NCI-H1092 treated with DMSO at 0.1 percent for 48 hours (cell line): ENCODE measurements at regions not wholly inside any gene's neighbourhood (a gene's known extent, or its start where the extent isn't known, plus 50 kb on each side); places are given as distances from the start of the nearest gene placed in this dataset.

Experiments
- DNase-seq: peaks from one replicate; lab custom pipeline; 2025; lab: John Stamatoyannopoulos, UW

DNA sequence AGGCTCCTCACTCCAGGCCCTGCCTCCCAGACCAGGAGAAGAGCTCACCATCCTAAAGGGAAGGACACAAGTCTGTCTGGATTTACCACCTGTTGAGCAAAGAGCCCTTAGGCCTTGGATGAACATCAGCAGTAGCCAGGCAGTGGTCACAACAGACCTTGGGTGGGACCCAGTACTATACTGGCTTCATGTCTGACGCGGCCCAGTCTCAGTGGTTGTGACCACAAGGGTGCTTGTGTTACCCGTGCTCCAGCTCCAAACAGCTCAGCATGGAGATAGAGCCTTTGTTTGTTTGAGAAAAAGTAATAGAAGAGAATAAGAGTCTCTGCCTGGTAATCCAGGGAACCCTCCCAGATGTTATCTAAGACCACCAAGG, 617.4 kb downstream of the BRINP1 start:
- DNase-seq, result no peak

DNA sequence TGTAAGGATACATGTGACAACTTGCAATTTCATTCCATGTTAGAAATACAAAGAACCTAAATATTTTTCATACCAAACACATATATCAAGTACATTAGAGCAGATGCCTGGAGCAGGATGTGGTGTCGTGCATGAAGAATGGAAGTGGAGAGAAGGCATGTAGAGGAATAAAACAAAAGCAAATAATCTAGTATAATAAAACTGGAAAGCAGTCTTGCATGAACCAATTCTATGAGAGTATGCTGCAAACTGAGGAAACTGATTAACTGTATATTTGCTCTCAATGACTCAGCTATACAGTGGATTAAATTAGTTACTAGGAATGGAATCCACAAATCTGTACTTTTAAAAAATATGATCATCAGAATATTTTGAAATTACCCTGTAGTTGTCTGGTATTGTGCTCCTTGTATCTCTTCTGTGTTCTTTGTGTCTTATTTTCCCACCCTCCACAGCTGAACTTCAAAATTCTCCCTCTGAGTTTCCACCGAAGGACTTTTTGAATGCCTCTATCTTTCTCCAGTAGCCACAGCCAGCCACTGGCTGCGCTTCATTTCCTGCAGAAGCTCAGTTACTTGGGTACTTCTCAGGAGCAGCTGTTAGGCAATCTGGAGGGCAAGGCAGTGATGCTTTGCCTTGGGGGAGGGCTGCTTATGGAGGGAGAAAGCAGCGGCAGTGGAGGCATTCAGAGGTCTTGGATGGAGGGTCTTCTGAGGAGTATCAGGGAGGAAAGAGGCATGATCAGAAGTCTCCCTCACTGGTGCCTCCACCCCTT, 608.0 kb downstream of the BRINP1 start:
- no peak for DNase-seq

DNA sequence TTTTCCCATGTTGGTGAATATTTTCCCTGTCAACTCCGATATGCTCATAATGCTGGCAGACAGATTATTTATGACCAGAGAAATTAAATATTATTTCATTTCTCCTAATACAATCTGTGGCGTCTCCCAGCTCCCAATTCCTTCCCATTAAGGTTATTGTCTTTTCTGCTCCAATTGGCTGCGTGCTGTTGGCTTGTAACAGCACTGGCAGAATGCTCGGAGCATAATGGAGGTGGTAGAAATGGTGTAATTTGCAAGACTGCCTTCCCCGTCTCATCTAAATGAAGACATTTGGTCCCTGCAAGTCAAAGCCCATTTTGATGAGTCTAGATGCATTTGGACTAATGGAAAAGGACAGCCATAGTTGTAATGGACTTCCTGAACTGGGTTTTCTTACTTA, 601.7 kb downstream of the BRINP1 start:
- no peak for DNase-seq

DNA sequence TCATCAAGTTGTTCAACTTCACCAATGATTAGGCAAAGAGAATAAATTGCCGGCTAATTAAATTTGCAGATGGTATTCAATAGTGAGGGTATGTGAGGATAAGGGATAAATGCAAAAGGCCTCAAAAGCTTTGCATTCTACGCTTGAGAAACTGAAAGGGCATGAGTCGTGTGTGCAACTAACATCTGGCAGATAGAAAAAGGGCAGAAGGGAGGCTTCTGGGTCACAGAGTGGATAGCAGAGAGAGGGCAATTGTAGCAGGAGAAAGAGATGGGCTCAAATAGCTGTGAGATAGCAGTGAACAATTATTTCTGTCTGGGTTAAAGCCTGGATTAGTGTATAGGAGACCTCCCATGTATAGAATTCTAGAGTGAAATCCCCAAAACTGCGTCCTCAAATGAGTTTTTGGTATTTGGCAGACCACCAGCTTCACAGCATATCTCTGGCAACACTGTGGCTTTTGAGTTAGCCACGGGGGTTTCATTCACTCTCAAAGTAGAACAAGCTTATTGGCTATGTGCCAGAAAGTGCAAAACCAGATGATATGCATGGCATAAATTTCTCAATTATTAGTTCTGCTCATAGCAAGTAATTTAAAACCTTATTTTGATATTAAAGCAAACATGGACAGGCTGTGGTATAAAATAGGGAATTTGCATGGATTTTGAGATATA, 586.3 kb downstream of the BRINP1 start:
- DNase-seq, result no peak

DNA sequence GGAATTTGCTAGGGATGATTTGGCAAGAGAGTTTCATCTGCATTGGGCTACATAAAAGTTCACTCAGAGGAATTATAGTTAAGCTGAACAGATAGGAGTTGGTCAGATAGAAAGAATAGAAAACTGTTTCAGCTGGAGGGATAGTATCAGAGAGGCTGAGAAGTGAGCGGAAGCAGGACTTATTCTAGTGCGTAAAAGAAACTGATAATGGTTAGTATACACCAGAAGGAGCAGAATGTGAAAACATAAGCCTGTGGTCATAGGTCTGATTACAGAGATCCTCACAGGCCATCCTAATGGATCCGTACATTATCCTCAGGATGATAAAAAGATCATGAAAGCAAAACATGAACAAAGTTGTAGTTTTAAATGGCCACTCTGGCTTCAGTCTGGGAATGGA, 585.2 kb downstream of the BRINP1 start:
- DNase-seq, result no peak

DNA sequence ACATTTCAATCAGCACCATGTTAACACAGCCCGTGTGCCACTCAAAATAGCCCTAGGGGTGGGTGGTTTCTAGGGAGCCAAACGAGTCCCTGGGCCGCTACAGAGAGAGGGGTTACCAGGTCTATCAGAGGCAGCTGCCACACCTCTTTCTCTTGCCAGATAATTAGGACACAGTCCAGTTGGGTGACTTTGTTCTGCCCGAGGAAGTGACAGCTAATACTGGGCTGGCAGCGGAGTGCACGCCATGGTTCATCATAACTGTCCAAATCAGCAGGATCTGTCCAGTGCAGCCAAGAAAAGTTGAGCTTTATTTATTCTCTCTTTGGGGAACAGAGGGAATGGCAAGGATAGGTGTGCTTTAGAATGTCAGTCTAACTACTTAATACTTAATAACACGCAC, 583.8 kb downstream of the BRINP1 start:
- no peak for DNase-seq

DNA sequence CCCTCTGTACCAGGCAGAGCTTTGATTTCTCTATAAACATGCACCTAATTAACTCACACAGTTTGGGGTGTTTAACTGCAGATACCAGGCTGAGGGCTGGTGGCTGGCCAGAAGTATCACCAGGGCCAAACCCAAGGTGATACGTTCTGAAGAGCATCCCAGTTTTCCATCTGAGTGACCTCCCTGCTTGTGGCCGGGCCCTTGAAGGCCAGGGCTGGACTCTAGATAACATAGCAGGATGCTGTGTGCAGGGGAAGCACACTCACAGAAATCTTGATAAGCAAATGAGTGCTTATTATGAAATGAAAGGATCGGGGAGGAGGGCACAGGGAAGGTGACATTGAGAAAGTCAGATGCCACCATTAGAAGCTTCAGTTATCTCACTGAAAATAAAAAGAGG, 582.4 kb downstream of the BRINP1 start:
- no peak for DNase-seq

DNA sequence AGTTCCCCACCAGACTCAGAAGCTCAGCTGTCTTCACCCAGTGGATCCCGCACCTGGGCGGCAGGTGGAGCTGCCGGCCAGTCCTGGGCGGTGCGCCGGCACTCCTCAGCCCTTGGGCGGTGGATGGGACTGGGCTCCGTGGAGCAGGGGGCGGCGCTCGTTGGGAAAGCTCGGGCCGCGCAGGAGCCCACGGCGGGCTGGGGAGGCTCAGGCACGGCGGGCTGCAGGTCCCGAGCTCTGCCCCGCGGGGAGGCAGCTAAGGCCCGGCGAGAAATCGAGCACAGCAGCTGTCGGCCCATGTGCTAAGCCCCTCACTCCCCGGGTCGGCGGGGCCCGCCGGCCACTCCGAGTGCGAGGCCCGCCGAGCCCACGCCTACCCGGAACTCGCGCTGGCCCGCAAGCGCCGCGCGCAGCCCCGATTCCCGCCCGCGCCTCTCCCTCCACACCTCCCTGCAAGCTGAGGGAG, 560.0 kb downstream of the BRINP1 start:
- DNase-seq, result no peak

DNA sequence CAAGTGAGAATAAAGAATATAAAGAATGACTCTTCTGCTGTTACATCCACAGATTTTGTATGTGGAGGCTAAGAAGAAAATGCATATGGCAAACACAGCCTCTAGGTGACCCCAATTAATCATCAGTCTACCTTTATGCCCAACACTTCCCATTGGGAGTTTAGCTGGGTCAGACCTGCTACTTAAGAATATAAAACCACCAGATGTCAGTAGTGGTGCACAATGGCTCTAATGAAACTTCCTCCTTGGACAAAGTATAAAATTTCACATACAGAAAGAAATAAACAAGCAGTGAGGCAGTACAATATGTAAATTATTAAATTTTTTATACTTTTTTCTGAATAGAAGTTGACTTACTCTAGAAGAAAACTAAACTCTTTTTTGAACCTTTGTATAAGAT, 539.9 kb downstream of the BRINP1 start:
- DNase-seq, result peak; percentile 33

DNA sequence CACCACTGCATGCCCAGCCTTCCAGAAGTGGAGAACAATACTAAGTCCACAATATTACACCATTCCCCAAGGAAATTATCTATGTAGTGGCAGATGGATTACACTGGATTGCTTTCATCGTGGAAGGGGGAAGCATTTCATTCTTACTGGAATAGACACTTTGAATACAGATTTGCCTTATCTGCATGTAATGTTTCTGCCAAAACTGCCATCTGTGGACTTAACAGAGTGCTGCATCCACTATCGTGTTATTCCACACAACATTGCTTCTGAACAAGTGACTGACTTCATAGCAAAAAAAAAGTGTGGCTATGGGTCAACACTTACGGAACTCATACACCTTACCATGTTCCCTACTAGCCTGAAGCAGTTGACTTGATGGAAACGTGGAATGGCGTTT, 536.9 kb downstream of the BRINP1 start:
- DNase-seq, result no peak

DNA sequence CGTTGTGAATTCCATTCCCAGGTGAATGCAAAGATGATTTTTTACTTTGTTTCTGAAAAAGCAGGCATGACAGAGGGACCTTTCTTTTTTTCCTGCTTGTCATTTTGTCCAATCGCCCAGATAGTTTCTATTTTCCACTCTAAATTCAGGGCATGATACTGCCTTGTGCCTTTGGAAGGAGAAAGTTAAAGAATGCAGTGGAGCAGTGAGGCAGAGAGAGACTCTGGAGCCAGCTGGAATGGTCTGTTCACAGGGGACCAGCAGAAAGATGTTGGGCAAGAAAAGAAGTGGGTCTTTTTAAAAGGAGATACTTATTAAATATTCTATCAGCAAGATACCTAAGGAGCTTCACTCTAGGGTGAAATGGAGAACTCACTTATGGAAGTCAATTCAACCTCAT, 532.3 kb downstream of the BRINP1 start:
- DNase-seq, result no peak

DNA sequence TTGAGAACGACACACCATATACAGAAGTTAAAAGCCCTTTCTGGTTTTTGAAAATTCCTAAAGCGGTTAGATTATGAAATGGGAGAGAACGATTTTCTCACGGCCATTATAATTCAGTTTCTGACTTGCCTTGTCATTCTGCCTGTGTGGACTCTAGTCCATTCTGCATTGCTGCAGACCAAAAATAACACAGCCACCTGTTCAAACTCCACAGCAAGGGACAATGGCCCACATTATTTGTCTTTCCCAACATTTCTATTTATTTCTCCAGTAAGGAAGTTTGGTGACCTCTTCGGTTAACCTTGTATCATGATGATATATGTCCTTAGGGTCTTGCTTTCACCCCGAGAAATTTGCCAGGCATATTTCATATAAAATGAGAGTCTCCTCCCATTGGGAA, 497.7 kb downstream of the BRINP1 start:
- DNase-seq, result no peak

DNA sequence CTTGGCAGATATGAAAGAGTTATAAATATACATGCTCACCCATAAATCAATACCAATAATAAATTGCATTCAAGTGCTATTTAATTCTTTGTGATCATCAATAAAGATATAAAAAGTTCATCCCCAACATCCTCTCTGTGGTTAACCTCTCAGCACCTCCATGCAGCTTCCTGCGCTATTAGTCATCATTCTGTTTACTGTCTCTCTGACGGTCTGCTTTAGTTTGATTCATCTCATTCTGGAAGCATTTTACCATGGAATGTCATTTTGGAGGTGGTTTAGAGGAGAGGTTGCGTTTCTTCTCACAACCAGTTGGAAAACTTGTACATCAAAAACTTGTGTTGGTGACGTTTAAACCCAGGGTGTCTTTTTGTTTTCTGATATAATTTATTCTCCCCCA, 486.6 kb downstream of the BRINP1 start:
- DNase-seq, result no peak

DNA sequence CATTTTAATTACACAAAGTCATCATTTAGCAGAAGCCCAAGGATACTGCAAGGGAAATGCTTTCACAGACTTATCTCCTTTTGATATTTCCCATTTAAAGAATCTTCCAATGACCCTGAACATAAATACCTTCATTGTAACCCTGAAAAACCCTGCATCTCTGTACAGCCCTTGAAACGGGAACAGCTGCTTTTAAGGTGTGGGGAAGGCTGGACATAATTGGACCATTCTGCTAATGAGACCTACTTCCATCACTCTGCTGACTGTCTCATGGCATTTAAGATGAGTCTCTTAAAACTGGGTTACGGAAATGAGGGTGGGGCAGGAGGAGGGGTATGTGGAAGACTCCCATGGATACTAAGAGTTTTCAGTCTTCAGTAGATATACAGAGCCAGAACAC, 485.8 kb downstream of the BRINP1 start:
- DNase-seq, result no peak

DNA sequence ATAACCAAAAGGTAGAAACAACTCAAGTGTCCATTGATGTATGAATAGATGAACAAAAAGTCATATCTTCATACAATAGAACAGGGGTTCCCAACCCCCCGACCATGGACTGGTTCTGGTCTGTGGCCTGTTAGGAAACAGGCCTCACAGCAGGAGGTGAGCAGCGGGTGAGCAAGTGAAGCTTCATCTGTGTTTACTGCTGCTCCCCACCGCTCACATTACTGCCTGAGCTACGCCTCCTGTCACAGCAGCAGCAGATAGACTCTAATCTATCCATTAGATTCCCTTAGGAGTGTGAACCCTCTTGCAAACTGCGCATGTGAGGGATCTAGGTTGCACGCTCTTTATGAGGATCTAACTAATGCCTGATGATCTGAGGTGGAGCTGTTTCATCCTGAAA, 478.0 kb downstream of the BRINP1 start:
- DNase-seq, result no peak

DNA sequence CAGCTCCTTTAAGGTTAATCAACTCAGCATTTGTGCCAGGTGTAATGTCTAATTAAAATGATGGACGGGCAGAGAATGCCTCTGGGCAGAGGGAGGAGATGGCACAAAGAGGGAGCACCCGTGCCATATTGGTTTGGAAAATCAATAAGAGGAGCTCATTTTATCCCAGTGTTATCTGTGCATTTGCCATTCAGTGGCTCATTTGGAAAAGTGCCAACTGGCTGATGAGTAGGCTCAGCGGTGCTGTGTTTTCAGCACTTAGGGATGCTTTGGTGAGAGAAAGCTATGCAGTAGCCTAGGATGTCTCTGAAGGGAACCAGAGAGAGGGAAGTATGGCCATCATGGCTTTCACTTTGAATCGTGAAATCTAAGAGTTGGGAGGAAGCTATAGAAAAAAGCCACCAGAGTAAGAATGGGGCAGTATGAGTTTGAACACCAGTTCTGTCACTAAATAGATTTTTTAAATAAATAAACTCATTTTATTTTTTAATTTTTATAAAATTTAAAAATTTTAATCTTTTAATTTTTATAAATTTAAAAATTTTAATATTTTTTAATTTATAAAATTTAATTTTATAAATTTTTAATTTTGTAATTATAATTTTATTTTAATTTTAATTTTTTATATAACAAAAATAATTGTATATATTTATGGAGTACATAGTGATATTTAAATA, 472.8 kb downstream of the BRINP1 start:
- peak; percentile 95 for DNase-seq

DNA sequence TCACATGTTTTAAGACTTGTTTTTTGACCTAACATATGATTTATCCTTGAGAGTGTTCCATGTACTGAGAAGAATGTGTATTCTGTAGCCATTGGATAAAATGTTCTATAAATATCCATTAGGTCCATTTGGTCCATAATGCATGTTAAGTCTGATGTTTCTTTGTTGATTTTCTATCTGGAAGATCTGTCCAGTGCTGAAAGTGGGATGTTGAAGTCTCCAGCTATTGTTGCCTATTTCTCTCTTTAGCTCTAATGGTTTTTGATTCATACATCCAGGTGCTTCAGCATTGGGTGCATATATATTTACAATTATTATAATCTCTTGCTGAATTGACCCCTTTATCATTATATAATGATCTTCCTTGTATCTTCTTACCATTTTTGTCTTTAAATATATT, 451.1 kb downstream of the BRINP1 start:
- no peak for DNase-seq

DNA sequence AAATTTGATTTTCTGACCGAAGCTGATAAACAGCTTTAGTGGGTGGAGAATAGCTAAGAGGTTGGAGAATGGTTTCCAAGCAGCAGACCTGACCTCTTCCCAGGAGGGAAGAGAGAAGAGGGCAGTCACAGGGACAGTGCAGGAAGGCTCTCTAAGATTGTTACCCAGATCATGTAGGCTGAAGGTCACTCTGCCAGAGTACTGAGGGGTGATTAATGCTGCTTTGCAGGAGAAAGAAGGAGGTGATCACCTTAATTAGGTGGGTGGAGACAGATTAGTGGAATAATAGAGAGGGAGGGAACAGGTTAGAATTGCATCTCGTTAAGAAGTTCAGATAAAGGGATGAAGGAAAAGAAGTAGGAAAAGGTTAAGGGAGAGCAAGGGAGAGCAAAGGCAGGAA, 440.5 kb downstream of the BRINP1 start:
- no peak for DNase-seq

DNA sequence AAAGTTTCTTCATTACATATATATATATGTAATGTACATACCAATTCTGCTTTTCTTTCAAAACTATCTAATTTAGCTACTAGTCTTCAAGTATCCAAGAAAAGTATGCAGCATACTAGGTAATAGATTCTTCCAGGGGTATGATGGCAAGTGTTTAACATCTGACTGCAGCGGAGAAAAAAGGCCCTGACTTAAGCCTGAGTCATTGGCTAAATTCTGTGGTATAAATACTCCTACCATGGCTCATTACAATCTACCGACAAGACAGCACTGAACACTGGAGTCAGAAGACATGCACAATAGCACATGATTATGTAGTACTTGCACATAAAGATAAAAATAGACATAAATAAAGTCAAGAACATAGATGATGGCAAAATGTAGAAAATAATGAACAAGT, 439.9 kb downstream of the BRINP1 start:
- DNase-seq, result no peak

DNA sequence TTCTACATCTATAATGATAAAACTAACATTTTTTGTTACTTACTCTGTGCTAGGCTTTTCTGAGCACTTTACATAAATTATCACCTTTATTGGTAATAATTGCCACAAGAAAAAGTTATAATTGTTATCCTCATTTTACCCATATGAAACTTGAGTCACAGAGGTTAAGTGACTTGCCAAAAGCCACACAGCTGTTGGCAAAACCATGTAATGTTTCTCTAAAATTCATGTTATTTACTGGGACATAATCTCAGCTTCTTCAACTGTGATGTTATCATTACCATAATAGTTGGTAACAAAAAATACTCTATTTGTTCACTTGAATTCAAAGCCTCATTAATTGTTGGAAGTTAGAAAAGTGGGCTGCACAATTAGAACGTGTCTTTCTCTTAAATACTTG, 437.3 kb downstream of the BRINP1 start:
- DNase-seq, result no peak

DNA sequence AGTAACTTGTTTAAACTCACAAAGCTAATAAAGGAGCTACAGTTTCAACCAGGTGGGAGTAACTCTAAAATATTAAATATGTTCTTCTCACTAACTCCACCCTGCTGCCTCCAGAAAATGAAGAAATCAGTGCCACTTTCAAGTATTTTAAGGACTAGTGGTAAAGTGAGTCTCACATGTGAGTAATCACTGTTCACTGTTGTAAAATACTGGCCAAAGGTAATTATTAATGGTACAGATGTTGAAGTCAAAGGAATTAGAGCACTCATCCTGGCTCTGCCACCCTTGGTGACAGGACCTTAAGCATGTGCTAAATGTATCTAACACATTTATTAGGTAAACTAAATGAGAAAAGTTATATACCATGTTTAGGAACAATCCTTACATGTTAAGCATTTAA, 430.7 kb downstream of the BRINP1 start:
- no peak for DNase-seq

DNA sequence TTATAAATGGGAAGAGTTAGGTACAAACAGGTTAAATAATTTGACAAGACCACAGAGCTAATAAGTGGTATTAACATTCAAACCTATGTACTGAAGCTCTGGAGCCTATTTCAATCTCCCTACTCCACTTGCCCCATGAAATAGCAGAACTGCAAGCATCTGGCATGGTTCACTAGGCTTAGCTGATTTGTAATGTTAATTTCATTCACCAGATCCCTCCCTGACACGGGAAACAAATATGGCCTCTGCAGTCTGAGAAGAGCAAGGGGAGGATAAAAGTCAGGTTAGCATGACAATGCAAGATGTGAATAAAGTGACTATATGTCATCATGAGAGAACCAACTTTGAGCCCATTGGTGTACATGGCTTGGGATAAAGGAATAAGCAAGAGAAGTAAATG, 428.8 kb downstream of the BRINP1 start:
- DNase-seq, result no peak

DNA sequence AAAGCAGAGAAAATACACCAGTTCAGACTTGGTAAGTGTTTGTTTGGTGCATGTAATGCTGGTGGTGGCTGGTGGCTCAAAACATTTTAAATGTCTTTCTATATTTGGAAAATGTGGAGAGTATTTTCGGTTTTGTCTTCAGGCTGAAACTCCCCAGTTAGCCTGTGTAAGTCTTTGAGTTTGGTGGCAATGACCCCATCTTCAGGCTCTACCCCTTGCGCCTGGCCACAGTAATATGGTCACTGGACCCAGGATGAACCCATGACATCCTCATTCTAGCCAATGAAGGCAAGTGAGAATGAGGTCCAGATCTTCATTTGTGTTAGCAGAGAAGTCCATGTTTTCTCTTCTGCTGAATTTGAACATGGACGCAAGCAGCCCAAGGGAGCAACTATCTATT, 422.6 kb downstream of the BRINP1 start:
- DNase-seq, result no peak
